Nephron progenitor cell (in vitro differentiated cells): ENCODE measurements at regions not wholly inside any gene's neighbourhood (a gene's known extent, or its start where the extent isn't known, plus 50 kb on each side); places are given as distances from the start of the nearest gene placed in this dataset.
"Not testable (repeated sequence)": the region's sequence is repeated elsewhere in the genome, so short reads cannot be mapped to it uniquely, and the experiment has no call there.

Experiments used
- DNase-seq: peaks from one replicate; pipeline ENCODE4 v3.0.0; 2021
- H3K27ac Mint-ChIP-seq: 2 replicates; pipeline ENCODE4 v1.8.0; 2021; ENCODE audit warnings: mild to moderate bottlenecking, moderate library complexity, mixed read lengths
- H3K27me3 Mint-ChIP-seq: 2 replicates; pipeline ENCODE4 v1.8.0; 2021; ENCODE audit warnings: mild to moderate bottlenecking, low read depth, mixed read lengths; ENCODE audit not compliant: poor library complexity
- H3K36me3 Mint-ChIP-seq: 2 replicates; pipeline ENCODE4 v1.8.0; 2021; ENCODE audit warnings: low read depth, mixed read lengths
- H3K4me1 Mint-ChIP-seq: 2 replicates; pipeline ENCODE4 v1.8.0; 2021; ENCODE audit warnings: mixed read lengths
- H3K4me3 Mint-ChIP-seq: 2 replicates; pipeline ENCODE4 v1.8.0; 2021; ENCODE audit warnings: mild to moderate bottlenecking, moderate library complexity, mixed read lengths
- H3K9me3 Mint-ChIP-seq: 2 replicates; pipeline ENCODE4 v1.8.0; 2021; ENCODE audit warnings: mild to moderate bottlenecking, moderate library complexity, mixed read lengths
- CTCF ChIP-seq: fragments of 200-600 bp; sonication (generic); IDR thresholded peaks from 2 replicates; pipeline ENCODE4 v1.5.0; 2021; ENCODE audit warnings: antibody characterized with exemption

GRCh38 chr10:4902571-4903011 lies 60.6 kb upstream of the AKR1C1 start:
- Mint-ChIP-seq H3K4me1 (no peaks in the 10 kb centered on the region), H3K27me3 (no peaks in the 10 kb centered on the region), H3K9me3 (peaks cover 17% of the 10 kb centered on the region), H3K27ac (peak overlapping the region; percentile 73), H3K36me3 (no peaks in the 10 kb centered on the region), H3K4me3 (no peak overlapping the region)
- no peak for DNase-seq
- TF ChIP-seq CTCF: no peak

- H3K4me3 Mint-ChIP-seq, DNase-seq, H3K27me3 Mint-ChIP-seq, H3K36me3 Mint-ChIP-seq, H3K4me1 Mint-ChIP-seq, H3K27ac Mint-ChIP-seq: not testable (repeated sequence)
- peaks cover 21% of the 10 kb centered on the region for H3K9me3 Mint-ChIP-seq
Observed at GRCh38 chr10:4903126-4903525, 60.1 kb upstream of the AKR1C1 start.

- not testable (repeated sequence) for H3K4me3 Mint-ChIP-seq, H3K36me3 Mint-ChIP-seq, H3K27me3 Mint-ChIP-seq, DNase-seq, H3K4me1 Mint-ChIP-seq, H3K27ac Mint-ChIP-seq
- H3K9me3 Mint-ChIP-seq: peaks cover 19% of the 10 kb centered on the region
Observed at GRCh38 chr10:4903675-4904074, 59.5 kb upstream of the AKR1C1 start.

GRCh38 chr10:4909118-4909517 lies 54.1 kb upstream of the AKR1C1 start:
- Mint-ChIP-seq H3K36me3 (peaks cover 29% of the 10 kb centered on the region), H3K27ac (no peak overlapping the region), H3K9me3 (peaks cover 35% of the 10 kb centered on the region), H3K4me3 (no peak overlapping the region), H3K4me1 (no peaks in the 10 kb centered on the region), H3K27me3 (no peaks in the 10 kb centered on the region)
- TF ChIP-seq CTCF: no peak
- DNase-seq: no peak
